H1 (cell line): ENCODE measurements at regions not wholly inside any gene's neighbourhood (a gene's known extent, or its start where the extent isn't known, plus 50 kb on each side); places are given as distances from the start of the nearest gene placed in this dataset.

Source experiments
- CTCF ChIA-PET: fragments of 300-600 bp; sonication (Branson Sonifier 250); formaldehyde crosslinking; loops from one replicate; lab custom pipeline; 2021; ENCODE audit not compliant: partially characterized antibody; lab: Charles Lee
- POLR2A ChIA-PET: fragments of 300-600 bp; sonication (Branson Sonifier 250); formaldehyde crosslinking; loops from one replicate; lab custom pipeline; 2021; ENCODE audit warnings: inconsistent platforms; ENCODE audit not compliant: partially characterized antibody; lab: Charles Lee
- DNase-seq, 2 experiments: peaks; one replicate each; pipeline versions ENCODE4 v3.0.0 to v3.0.0-alpha.2; 2010 to 2022; ENCODE audit warnings: low spot score in 2 of 2, low read depth in 1 of 2, mixed read lengths in 1 of 2
- FAIRE-seq: peaks from 2 replicates; lab custom pipeline; 2011; peaks lifted over from hg19 to GRCh38; lab: Jason Lieb, UNC
- H2AFZ ChIP-seq: 2 replicates; pipeline ENCODE4 v1.8.1; 2012; ENCODE audit warnings: low read length, inconsistent platforms
- H2AK5ac ChIP-seq: 2 replicates; pipeline ENCODE4 v1.6.1; 2013; ENCODE audit warnings: low read depth, low read length
- H2BK120ac ChIP-seq: replicated peaks from 2 replicates; pipeline ENCODE3; 2013; ENCODE audit warnings: low read depth, low read length, inconsistent platforms
- H2BK12ac ChIP-seq: 2 replicates; pipeline ENCODE4 v1.6.1; 2013; ENCODE audit warnings: low read depth, low read length
- H2BK15ac ChIP-seq: 2 replicates; pipeline ENCODE4 v1.6.1; 2013; ENCODE audit warnings: low read length
- H2BK20ac ChIP-seq: 2 replicates; pipeline ENCODE4 v1.6.1; 2013; ENCODE audit warnings: low read length
- H2BK5ac ChIP-seq: 2 replicates; pipeline ENCODE4 v1.6.1; 2013; ENCODE audit warnings: low read depth, low read length
- H3K14ac ChIP-seq: 2 replicates; pipeline ENCODE4 v1.6.1; 2013; ENCODE audit warnings: inconsistent platforms; ENCODE audit not compliant: insufficient read length
- H3K18ac ChIP-seq: 2 replicates; pipeline ENCODE4 v1.6.1; 2013; ENCODE audit warnings: low read length; ENCODE audit errors: extremely low read depth
- H3K23ac ChIP-seq: 2 replicates; pipeline ENCODE4 v1.6.1; 2013; ENCODE audit warnings: inconsistent platforms; ENCODE audit not compliant: insufficient read length
- H3K23me2 ChIP-seq: 2 replicates; pipeline ENCODE4 v1.6.1; 2013; ENCODE audit warnings: low read depth, low read length
- H3K27ac ChIP-seq: 2 replicates; pipeline ENCODE4 v1.6.1; 2011; ENCODE audit warnings: low read depth, low read length, inconsistent platforms
- H3K27me3 ChIP-seq, 4 experiments: replicated peaks in 1 of 4; 1 replicate in 1 of 4; 2 replicates in 3 of 4; pipeline versions ENCODE4 v1.6.1 to v1.8.1; 2011 to 2013; ENCODE audit warnings: low read length in 3 of 4, mild to moderate bottlenecking in 3 of 4, inconsistent platforms in 2 of 4, mixed read lengths in 2 of 4, moderate library complexity in 1 of 4; ENCODE audit not compliant: control insufficient read depth in 3 of 4, insufficient read depth in 3 of 4; ENCODE audit errors: extremely low read depth in 1 of 4
- H3K36me3 ChIP-seq, 4 experiments: 2 replicates each; pipeline versions ENCODE4 v1.6.1 to v1.8.1; 2011 to 2013; ENCODE audit warnings: mild to moderate bottlenecking in 4 of 4, low read length in 3 of 4, moderate library complexity in 2 of 4, control low read depth in 1 of 4, inconsistent platforms in 1 of 4; ENCODE audit not compliant: insufficient read depth in 4 of 4, control insufficient read depth in 2 of 4
- H3K4ac ChIP-seq: replicated peaks from 2 replicates; pipeline ENCODE3; 2013; ENCODE audit warnings: low read length, low read depth, mixed read lengths, inconsistent platforms; ENCODE audit not compliant: insufficient read length
- H3K4me1 ChIP-seq, 4 experiments: replicated peaks in 1 of 4; 1 replicate in 1 of 4; 2 replicates in 3 of 4; pipeline versions ENCODE4 v1.6.1 to v1.8.1; 2011 to 2013; ENCODE audit warnings: low read length in 3 of 4, inconsistent platforms in 2 of 4, mixed read lengths in 1 of 4; ENCODE audit not compliant: insufficient read depth in 4 of 4, control insufficient read depth in 3 of 4
- H3K4me2 ChIP-seq, 2 experiments: 2 replicates each; pipeline versions ENCODE4 v1.6.1 to v1.8.1; 2011 to 2013; ENCODE audit warnings: low read depth in 2 of 2, low read length in 2 of 2, control low read depth in 1 of 2, inconsistent platforms in 1 of 2, mild to moderate bottlenecking in 1 of 2; ENCODE audit not compliant: insufficient read depth in 1 of 2
- H3K4me3 ChIP-seq, 4 experiments: fragments of 200-600, 300-600 bp in 1 of 4; sonication (generic), shearing (Covaris generic), sonication (Bioruptor Twin) in 1 of 4; 2 replicates each; pipeline versions ENCODE4 v1.5.1 to v1.8.1; 2011 to 2016; ENCODE audit warnings: low read length in 4 of 4, low read depth in 3 of 4, control low read depth in 2 of 4, inconsistent platforms in 2 of 4, mild to moderate bottlenecking in 2 of 4, mixed read lengths in 1 of 4, moderate library complexity in 1 of 4; ENCODE audit not compliant: insufficient read depth in 2 of 4; ENCODE audit errors: extremely low read depth in 1 of 4
- H3K56ac ChIP-seq: replicated peaks from 2 replicates; pipeline ENCODE3; 2013; ENCODE audit warnings: low read depth, mild to moderate bottlenecking, mixed read lengths, low read length, inconsistent platforms; ENCODE audit not compliant: insufficient read length
- H3K79me1 ChIP-seq: 2 replicates; pipeline ENCODE4 v1.6.1; 2013; ENCODE audit warnings: low read depth, low read length, control low read depth
- H3K79me2 ChIP-seq, 2 experiments: 2 replicates each; pipeline versions ENCODE4 v1.6.1 to v1.8.1; 2012 to 2013; ENCODE audit warnings: low read length in 2 of 2, mild to moderate bottlenecking in 2 of 2, inconsistent platforms in 1 of 2; ENCODE audit not compliant: insufficient read depth in 2 of 2, control insufficient read depth in 1 of 2
- H3K9ac ChIP-seq, 4 experiments: replicated peaks in 1 of 4; 1 replicate in 1 of 4; 2 replicates in 3 of 4; pipeline versions ENCODE4 v1.6.1 to v1.8.1; 2011 to 2013; ENCODE audit warnings: low read depth in 3 of 4, low read length in 3 of 4, control low read depth in 2 of 4, mild to moderate bottlenecking in 2 of 4, moderate library complexity in 2 of 4, inconsistent platforms in 1 of 4; ENCODE audit errors: extremely low read depth in 1 of 4
- H3K9me3 ChIP-seq, 2 experiments: 2 replicates each; pipeline versions ENCODE4 v1.6.1 to v1.8.1; 2012 to 2013; ENCODE audit warnings: mild to moderate bottlenecking in 2 of 2, moderate library complexity in 2 of 2, control low read depth in 1 of 2, inconsistent platforms in 1 of 2, low read depth in 1 of 2, low read length in 1 of 2, mixed read lengths in 1 of 2; ENCODE audit not compliant: insufficient read depth in 2 of 2
- H4K20me1 ChIP-seq, 2 experiments: replicated peaks in 1 of 2; 2 replicates each; pipeline versions ENCODE3 to v1.8.1; 2011 to 2013; ENCODE audit warnings: inconsistent platforms in 2 of 2, low read length in 2 of 2, mild to moderate bottlenecking in 1 of 2; ENCODE audit not compliant: insufficient read depth in 2 of 2, control insufficient read depth in 1 of 2
- H4K5ac ChIP-seq: 2 replicates; pipeline ENCODE4 v1.6.1; 2013; ENCODE audit warnings: low read length, low read depth, mixed read lengths, inconsistent platforms; ENCODE audit not compliant: insufficient read length
- H4K8ac ChIP-seq: 2 replicates; pipeline ENCODE4 v1.8.0; 2013; ENCODE audit warnings: mild to moderate bottlenecking, moderate library complexity, low read length, inconsistent platforms; ENCODE audit not compliant: insufficient read depth; ENCODE audit errors: extremely low read depth
- H4K91ac ChIP-seq: replicated peaks from 2 replicates; pipeline ENCODE3; 2013; ENCODE audit warnings: low read length, mixed read lengths, inconsistent platforms; ENCODE audit not compliant: insufficient read length
- CBX5 ChIP-seq: fragments of 300-800, 300-1000 bp; sonication (generic); IDR thresholded peaks from 2 replicates; pipeline ENCODE4 v1.7.1; 2016; ENCODE audit warnings: antibody characterized with exemption, low read length, low read depth
- CEBPB ChIP-seq: IDR thresholded peaks from 2 replicates; pipeline ENCODE4 v1.6.1; 2012; ENCODE audit warnings: low read depth, low read length
- CHD2 ChIP-seq: IDR thresholded peaks from 2 replicates; pipeline ENCODE4 v1.6.1; 2012; ENCODE audit warnings: low read length, improper control_type of control experiment
- CREB1 ChIP-seq: IDR thresholded peaks from 2 replicates; pipeline ENCODE4 v1.6.1; 2012; ENCODE audit warnings: inconsistent platforms
- EZH2 ChIP-seq: fragments of 200-600 bp; sonication (generic); IDR thresholded peaks from 2 replicates; pipeline ENCODE4 v1.7.1; 2012; ENCODE audit warnings: low read depth, mild to moderate bottlenecking, moderate library complexity, low read length, inconsistent platforms; ENCODE audit not compliant: severe bottlenecking
- HDAC2 ChIP-seq, 2 experiments: fragments of 300-600 bp in 1 of 2; sonication (generic) in 1 of 2; IDR thresholded peaks; 2 replicates each; pipeline ENCODE4 v1.6.1; 2011 to 2012; ENCODE audit warnings: low read depth in 2 of 2, low read length in 2 of 2, mild to moderate bottlenecking in 2 of 2, moderate library complexity in 2 of 2, borderline replicate concordance in 1 of 2, inconsistent platforms in 1 of 2
- KDM4A ChIP-seq: IDR thresholded peaks from one replicate; pipeline ENCODE4 v1.7.1; 2012; ENCODE audit warnings: low read depth, mild to moderate bottlenecking, moderate library complexity, low read length, inconsistent platforms; ENCODE audit not compliant: severe bottlenecking
- KDM5A ChIP-seq: fragments of 200-600 bp; IDR thresholded peaks from 2 replicates; pipeline ENCODE4 v1.7.1; 2012; ENCODE audit warnings: mild to moderate bottlenecking, low read length, inconsistent platforms, mixed read lengths
- RXRA ChIP-seq: IDR thresholded peaks from 2 replicates; pipeline ENCODE4 v1.6.1; 2011; ENCODE audit warnings: low read depth, mild to moderate bottlenecking, low read length, moderate library complexity; ENCODE audit not compliant: insufficient read depth
- SIX5 ChIP-seq: IDR thresholded peaks from 2 replicates; pipeline ENCODE4 v1.6.1; 2011; ENCODE audit warnings: mild to moderate bottlenecking, low read depth, low read length
- WGBS, 2 experiments: shearing (Covaris generic) in 1 of 2; methylation state at CpG; one replicate each; pipeline versions ENCODE4 v1.1.6 to v1.1.7; 2013 to 2015; ENCODE audit warnings: low lambda C conversion rate in 2 of 2, mixed read lengths in 2 of 2, inconsistent platforms in 1 of 2, low coverage in 1 of 2, missing lambda C conversion rate in 1 of 2; ENCODE audit not compliant: insufficient replicate concordance in 2 of 2, insufficient coverage in 1 of 2, insufficient read length in 1 of 2; ENCODE audit errors: extremely low coverage in 1 of 2, missing lambda C conversion rate in 1 of 2; 5-methylcytosine and 5-hydroxymethylcytosine counted together

DNA sequence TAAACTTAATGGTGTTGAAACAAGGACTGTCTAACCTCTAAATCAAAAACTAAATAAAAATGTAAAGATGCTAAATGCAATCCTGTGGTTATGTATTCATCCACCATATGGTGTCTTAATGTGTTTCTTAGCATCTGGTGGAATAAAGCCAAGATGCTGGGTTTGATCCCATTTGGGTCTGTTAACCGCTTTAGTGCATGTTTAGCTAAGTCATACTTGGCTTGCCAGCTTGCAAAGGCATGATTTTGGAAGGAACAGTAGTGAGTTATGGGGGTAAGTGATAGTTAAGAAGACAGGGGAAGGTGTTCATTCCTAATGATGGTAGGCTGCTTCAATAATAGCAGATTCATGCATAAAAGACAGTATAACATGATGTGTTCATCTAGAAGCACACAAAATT lies 139.0 kb upstream of the SLC27A6 start:
- ChIA-PET CTCF (no interaction called here), POLR2A (no interaction called here)
- no peak overlapping the region for H4K8ac ChIP-seq
- H4K20me1 ChIP-seq: no peaks in the 10 kb centered on the region
- DNase-seq (no peak), FAIRE-seq (no peak)
- H3K14ac ChIP-seq: no peak overlapping the region
- H4K5ac ChIP-seq: no peak overlapping the region
- H3K79me1 ChIP-seq: no peaks in the 10 kb centered on the region
- H3K79me2 ChIP-seq: no peaks in the 10 kb centered on the region
- no peak overlapping the region for H4K91ac ChIP-seq
- H3K9ac ChIP-seq: no peak overlapping the region
- no peaks in the 10 kb centered on the region for H3K9me3 ChIP-seq
- H2BK5ac ChIP-seq: no peak overlapping the region
- H2BK120ac ChIP-seq: no peak overlapping the region
- H2AFZ ChIP-seq: no peak overlapping the region
- no peak overlapping the region for H3K18ac ChIP-seq
- H2BK12ac ChIP-seq: no peak overlapping the region
- no peaks in the 10 kb centered on the region for H3K23me2 ChIP-seq
- no peak overlapping the region for H2BK20ac ChIP-seq
- TF ChIP-seq RXRA (no peak), KDM5A (no peak), CBX5 (no peak), CREB1 (no peak), CHD2 (no peak), KDM4A (no peak), SIX5 (no peak), EZH2 (no peak), CEBPB (no peak), HDAC2 (IDR thresholded peaks at IDR 0.05; ENCODE audit: borderline replicate concordance in 1 of 2, low read depth in 2 of 2, low read length in 2 of 2) (no peak)
- H3K23ac ChIP-seq: no peak overlapping the region
- H3K56ac ChIP-seq: no peak overlapping the region
- H3K27ac ChIP-seq: no peak overlapping the region
- 100% methylated on average over 1 of the region's 1 CpG; no CpG with 5 or more reads in 1 of the 2 experiments for WGBS, 2 experiments
- no peak overlapping the region for H2BK15ac ChIP-seq
- no peak overlapping the region for H3K4me3 ChIP-seq
- H3K4me2 ChIP-seq: no peak overlapping the region
- no peak overlapping the region for H3K4ac ChIP-seq
- no peaks in the 10 kb centered on the region for H3K36me3 ChIP-seq
- H3K4me1 ChIP-seq: no peaks in the 10 kb centered on the region
- H3K27me3 ChIP-seq: no peaks in the 10 kb centered on the region
- no peak overlapping the region for H2AK5ac ChIP-seq
